GM18505 (cell line): ENCODE measurements at regions not wholly inside any gene's neighbourhood (a gene's known extent, or its start where the extent isn't known, plus 50 kb on each side); places are given as distances from the start of the nearest gene placed in this dataset.

Source experiments
- ATAC-seq: cut with Tn5 transposase; IDR thresholded peaks from one replicate; pipeline ENCODE4 v1.9.1; 2021; ENCODE audit not compliant: unreplicated experiment
- POLR2A ChIP-seq: IDR thresholded peaks from 4 replicates; pipeline ENCODE4 v1.6.1; 2011; ENCODE audit warnings: borderline replicate concordance; ENCODE audit not compliant: insufficient read depth, insufficient read length; ENCODE audit errors: extremely low read depth

DNA sequence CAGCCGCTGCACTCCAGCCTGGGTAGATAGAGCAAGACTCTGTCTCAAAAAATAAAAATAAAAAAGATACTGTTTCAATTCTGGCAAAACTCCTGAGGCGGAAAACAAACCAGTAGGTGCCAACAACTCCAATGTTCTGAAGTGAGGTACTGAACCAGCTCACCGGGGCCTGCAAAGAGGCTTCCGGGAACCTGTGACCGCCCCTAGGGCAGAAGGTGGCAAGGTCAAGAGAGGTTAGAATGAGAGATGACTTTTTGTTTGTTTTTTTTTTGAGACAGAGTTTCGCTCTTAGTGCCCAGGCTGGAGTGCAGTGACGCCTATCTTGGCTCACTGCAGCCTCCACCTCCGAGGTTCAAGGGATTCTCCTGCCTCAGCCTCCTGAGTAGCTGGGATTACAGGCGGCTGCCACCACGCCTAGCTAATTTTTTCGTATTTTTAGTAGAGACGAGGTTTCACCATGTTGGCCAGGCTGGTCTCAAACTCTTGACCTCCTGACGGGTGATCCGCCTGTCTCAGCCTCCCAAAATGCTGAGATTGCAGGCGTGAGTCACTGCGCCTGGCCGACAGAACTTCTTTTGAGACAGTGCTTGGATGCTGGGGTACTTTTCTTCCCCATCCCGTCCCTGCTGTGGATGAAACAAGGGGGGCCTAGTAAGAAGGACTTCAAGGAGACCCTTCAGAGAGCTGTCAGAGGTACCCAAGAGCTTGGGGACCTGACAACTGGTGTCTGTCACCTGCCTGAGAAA lies 91.9 kb upstream of the SLC25A33 start:
- no peak for ATAC-seq
- TF ChIP-seq POLR2A: no peak

DNA sequence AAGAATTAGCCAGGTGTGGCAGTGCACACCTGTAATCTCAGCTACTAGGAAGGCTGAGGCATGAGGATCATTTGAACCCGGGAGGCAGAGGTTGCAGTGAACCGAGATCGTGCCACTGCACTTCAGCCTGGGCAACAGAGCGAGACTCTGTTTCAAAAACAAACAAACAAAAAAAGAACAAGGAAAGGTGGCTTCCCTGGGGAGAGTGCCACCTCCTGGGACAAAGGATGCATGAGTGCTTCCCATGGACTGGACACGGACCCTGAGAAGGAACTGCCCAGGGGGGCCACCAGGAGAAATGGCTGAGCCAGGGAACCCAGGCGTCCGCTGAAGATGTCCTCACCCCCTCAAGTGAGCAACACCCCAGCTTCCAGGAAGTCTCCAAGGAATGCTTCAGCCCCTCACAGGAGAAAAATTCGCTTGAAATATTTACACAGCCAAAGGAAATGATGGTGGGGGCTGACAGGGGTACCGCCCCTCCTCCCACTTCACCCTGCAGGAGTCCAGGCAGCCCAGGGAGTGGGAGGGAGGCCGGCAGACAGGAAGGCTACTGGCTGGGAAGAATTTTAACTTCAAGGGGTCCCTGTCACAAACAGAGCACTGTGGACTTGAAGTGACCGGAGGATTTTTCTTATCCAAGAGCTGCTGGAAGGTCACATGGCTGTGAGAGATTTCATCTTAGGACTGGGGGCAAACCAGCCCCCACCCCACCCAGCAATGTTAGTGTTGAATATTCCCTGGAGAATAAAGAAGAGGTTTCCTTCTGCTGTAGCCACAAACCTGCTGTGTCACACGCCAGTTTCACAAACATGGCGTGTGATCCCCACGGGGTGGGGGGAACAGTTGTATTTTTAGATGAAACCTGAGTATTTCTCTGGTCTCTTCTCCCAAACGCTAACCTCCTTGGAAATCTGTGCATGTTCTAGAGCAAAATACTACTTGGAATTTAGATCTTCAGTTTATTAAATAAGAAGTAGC lies 90.8 kb upstream of the SLC25A33 start:
- no peak for TF ChIP-seq POLR2A
- ATAC-seq: no peak

DNA sequence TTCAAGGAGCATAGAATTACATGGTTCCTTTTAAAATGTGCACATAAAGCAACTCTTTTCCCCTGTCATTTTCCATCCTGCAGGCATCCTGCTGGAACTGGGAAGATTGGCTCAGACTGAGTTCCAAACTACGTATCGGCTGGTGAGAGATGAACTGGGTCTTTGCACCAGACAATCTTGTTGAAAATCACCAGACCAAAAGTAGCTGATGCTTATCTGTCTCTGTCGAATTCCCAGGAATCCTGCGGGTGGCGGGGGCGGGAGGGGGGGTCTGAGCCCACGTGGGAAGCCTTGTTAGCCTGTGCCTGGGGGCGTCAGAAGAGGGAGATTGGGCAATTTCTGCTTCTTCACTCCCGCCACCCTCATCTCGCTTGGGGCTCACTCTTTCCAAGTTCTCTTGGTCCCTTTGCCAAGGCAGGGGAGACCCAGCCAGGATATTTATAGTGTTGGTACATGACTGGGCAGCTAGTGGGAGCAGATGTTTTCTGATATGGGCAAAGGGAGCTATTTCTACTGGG lies 90.1 kb upstream of the SLC25A33 start:
- no peak for TF ChIP-seq POLR2A
- ATAC-seq: no peak

DNA sequence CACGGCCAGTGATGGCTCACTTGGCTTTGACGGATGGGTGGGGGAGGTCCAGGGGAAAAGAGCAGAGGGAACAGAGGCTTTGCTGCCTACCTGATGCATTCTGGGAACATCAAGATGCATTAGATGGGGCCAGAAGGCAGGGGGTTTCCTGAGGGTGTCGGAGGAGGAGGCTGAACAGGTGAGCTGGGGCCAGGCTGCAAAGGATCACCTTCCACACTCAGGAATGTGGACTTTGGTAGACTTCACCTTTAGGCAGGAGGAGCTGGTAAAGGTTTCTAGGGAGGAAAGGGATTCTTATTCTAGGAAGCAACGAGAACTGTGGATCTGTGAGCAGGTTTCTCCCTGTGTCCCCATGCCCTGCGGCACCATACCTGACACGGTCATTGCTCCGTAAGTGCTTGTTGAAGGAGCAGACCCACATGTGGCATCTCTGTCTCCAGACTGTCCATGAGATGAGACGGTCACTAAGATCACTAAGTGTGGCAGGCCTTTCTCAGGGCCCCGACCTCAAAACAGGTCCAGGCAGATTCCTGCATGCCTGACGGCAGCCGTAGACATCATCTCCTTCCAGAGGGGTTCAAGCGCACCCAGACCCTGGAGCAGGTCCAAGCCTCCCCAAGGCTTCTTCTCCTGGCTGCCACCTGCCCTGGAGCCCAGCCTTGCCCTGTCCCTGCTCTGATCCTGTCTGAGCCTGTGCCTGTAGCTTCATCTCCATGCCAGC lies 89.1 kb upstream of the SLC25A33 start:
- no peak for TF ChIP-seq POLR2A
- no peak for ATAC-seq

DNA sequence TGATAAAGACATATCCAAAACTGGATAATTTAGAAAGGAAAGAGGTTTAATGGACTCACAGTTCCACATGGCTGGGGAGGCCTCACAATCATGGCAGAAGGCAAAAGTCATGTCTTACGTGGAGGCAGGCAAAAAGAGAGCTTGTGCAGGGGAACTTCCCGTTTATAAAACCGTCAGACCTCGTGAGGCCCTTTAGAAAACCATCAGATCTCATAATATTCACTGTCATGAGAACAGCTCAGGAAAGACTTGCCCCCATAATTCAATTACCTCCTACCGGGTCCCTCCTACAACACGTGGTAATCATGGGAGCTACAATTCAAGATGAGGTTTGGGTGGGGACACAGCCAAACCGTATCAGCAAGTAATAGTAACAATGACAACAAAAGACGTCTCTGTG lies 88.2 kb upstream of the SLC25A33 start:
- no peak for ATAC-seq
- TF ChIP-seq POLR2A: no peak

DNA sequence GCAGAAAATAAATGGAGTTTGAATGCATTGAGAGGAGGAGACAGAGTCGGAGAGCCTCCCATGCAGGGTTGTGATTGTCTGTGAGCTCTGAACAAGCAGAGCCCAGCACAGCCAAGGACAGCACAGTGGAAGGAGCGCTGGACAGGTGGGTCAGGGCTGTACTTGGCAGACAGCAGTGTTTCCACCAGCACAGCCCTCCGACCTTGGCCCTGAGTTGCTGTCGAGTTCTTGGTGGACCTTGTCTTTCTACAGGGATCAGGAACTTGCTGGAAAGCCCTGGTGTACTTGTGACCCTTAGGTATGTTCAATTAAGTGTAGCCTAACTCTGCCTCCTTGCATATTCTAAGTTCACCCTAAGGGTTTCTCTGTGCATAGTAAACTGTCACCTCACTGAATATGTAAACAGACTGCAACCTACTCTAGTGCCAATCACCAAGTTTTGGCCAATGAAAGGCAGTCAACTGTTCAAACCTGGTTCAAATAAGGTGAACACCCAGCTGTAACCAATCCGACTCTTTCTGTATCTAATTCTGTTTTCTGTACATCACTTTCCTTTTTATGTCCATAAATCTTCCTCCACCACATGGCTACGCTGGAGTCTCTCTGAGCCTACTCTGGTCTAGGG lies 86.6 kb upstream of the SLC25A33 start:
- no peak for TF ChIP-seq POLR2A
- no peak for ATAC-seq

DNA sequence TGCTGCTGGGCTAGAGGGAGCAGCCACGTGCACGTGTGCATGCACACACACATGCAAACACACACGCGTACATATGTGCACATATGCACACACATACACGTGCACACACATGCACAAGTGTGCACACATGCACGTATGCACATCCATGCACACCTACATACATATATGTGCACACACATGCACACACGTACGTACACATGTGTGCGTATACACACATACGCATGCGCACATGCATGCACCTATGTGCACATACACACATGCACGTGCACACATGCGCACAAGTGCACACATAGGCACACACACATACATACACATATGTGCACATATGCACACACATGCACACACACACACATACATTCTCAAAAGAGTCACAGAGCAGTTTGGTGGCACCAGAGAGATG lies 85.9 kb upstream of the SLC25A33 start:
- no peak for ATAC-seq
- TF ChIP-seq POLR2A: no peak

DNA sequence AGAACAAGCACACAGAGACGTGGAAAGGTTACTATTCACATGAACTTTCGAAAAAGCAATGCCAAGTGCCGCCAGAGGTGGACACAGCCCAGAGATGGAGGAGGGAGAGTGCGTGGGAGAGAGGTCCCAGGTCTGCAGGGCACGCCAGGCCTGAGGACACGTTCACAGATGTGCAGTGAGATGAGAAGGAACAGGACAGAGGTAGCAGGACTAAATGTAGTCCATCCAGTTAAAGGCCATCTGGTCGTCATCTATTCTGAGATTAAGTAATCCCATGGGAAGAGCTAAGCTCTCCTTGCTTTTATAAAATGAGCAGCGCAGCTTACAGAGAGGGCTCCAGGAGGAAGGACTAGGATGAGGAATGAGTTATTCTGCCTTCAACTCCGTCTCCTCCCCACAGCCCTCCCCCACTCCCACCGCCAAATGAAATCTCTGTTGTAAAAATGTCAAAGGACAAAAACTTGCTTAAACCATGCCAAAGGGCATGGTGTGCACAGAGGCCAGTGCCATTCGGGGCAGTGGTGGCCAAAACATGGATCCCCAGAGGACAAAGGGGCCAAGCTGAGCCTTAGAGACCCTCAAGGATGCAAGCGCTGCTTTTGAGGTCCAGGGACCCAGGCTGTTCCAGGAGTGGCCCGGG lies 85.4 kb upstream of the SLC25A33 start:
- ATAC-seq: no peak
- TF ChIP-seq POLR2A: no peak

DNA sequence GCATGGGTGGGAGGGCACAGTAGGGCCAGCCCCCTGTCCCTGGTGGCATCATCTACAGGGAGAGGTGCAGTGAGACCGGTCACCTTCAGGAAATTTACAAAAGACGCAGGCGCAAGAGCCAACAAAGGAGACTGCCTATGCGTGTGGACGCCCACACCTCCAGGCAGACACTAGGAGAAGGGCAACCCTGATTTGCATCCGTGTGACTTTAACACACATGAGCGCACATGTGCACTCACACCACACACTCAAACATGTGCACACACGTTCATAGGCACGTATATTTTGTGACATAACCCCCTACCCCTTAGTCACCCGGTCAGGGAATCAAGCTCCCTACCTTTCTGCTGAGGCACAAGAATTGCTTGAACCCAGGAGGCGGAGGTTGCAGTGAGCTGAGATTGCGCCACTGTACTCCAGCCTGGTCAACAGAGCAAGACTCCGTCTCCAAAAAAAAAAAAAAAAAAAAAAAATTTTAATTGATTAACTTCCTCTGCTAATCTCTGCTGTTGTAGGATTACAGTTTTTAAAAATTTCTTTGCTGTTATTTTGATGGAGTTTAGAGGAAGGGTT lies 84.7 kb upstream of the SLC25A33 start:
- no peak for TF ChIP-seq POLR2A
- no peak for ATAC-seq

DNA sequence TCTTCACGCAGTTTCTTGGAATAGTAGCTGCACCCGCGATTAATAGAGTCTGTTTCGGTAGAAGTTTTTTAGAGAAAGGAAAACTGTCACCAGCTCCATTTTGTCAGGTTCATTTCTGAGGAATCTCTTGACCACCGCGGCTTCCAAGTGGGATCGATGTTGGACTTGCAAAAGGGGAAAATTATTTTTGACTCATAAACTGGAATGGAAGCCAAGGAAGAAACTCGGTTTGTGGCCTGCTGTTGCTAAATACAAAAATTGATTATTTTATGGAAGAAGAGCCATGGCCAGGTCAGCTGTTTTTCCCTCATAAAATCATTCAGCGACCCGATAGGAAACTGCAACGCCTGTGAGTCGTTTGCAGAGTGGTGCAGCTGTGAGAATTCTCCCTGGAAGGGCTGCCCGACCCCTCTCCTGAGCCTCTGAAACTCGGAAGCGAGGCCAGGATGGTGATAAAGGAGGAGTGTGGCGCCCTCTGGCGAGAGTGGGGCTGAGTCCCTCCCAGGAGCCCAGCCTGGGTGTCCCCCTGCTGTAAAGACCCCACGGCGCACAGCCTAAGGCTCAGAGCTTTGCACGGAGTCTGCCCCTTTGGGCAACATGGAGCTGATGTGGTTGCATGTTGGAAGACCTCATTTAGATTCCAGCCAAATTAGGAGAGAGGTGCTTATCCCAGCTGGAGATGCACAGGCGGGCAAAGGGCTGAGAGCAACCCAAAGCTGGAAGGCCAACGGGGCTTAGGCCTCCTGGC lies 83.6 kb upstream of the SLC25A33 start:
- ATAC-seq: no peak
- TF ChIP-seq POLR2A: no peak

DNA sequence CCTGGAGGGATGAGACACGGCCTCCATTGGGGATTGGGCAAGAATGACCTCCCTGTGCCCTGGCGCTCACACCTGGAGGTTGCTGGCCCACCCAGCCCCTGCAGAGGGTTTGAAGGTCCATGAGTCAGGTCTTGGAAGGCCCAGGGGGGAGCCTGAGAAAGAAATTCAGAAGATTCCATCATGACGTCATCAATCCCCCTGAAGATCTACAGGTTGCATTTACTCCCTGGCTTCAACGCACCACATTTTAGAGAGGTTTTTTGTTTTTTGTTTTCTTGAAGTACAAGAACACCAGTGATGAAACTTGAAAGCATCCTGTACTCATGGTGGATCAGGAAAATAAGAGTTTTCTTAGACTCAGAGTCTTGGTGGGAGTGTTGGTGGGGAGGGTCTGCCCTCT lies 82.4 kb upstream of the SLC25A33 start:
- no peak for ATAC-seq
- TF ChIP-seq POLR2A: no peak

DNA sequence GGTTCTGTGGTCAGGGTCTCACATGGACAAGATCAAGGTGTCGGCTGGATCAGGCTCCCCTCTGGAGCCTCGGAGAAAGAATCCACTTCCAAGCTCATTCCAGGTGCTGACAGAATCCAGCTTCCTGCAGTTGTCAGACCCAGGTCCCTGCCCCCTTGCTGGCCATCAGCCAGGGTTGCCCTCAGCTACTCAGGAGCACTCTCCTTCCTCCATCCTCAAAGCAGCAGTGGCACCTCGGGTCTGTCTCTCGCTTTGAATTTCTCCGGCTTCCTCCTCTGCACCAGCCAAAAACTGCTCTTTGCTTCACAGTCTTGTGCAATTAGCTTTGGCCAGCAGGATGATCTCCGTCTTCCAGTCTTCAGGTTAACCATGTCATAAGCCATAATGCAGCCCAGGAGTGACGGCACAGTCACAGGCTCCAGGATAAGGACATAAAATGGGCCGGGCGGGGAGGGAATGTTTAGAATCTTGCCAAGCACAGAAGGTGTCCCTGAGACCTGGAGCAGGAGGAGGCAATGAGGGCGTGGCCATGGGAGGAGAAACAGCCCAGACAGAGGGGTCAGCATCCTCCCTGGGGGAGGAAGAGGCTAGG lies 79.4 kb upstream of the SLC25A33 start:
- ATAC-seq: no peak
- no peak for TF ChIP-seq POLR2A

DNA sequence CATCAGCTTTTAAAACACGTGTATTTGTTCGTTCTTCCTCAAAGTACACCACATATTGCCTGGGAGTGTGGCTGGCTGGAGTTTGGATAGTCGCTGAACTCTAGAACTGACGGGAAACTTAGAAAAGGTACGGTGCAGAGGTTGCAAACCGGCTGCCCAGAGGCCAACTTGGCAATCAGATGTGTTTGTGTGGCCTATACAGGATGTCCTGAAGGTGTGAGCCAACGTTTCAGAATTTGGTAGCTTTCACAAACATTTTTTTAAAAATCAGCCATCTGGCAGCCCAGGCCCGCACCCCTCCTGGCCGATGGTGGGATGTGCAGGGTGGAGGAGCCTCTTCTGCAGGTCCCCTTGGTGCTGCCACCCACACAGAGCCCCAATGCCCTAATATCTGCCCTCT lies 73.6 kb upstream of the SLC25A33 start:
- no peak for ATAC-seq
- TF ChIP-seq POLR2A: no peak
